Endothelial cell of umbilical vein (primary cell): ENCODE measurements at regions not wholly inside any gene's neighbourhood (a gene's known extent, or its start where the extent isn't known, plus 50 kb on each side); places are given as distances from the start of the nearest gene placed in this dataset.

Experiments used
- BruUV-seq: library from RNA; stranded (reverse); fragments of 400-500 nt; replicated peaks from 2 replicates; lab custom pipeline; 2021; lab: Mats Ljungman, UMichigan
- CTCF ChIA-PET: fragments of 300-600, 350-600 bp; sonication (Branson Sonifier 250); formaldehyde crosslinking; loops from one replicate; lab custom pipeline; 2021; ENCODE audit warnings: antibody characterized with exemption, inconsistent platforms; lab: Charles Lee
- POLR2A ChIA-PET: fragments of 300-600, 350-600 bp; sonication (Branson Sonifier 250); formaldehyde crosslinking; loops from one replicate; lab custom pipeline; 2021; ENCODE audit warnings: antibody characterized with exemption, inconsistent platforms; lab: Charles Lee
- DNase-seq: peaks from one replicate; pipeline ENCODE4 v3.0.0-alpha.2; 2011; ENCODE audit warnings: low read depth, low spot score
- FAIRE-seq: peaks from 2 replicates; lab custom pipeline; 2011; peaks lifted over from hg19 to GRCh38; lab: Jason Lieb, UNC
- H2AFZ ChIP-seq: 2 replicates; pipeline ENCODE4 v1.6.0; 2012; ENCODE audit warnings: low read depth, low read length, control low read depth, inconsistent platforms
- H3K27ac ChIP-seq: 2 replicates; pipeline ENCODE4 v1.5.1; 2011; ENCODE audit warnings: low read depth, mild to moderate bottlenecking, control low read depth, low read length, moderate library complexity; ENCODE audit not compliant: insufficient read depth
- H3K27me3 ChIP-seq, 2 experiments: 2 replicates each; pipeline versions ENCODE4 v1.6.0 to v1.6.1; 2011; ENCODE audit warnings: low read length in 2 of 2, mixed read lengths in 1 of 2; ENCODE audit not compliant: control insufficient read depth in 2 of 2, insufficient read depth in 2 of 2
- H3K36me3 ChIP-seq, 2 experiments: 2 replicates in 1 of 2; 3 replicates in 1 of 2; pipeline ENCODE4 v1.5.1; 2011; ENCODE audit warnings: low read length in 2 of 2, mild to moderate bottlenecking in 1 of 2, moderate library complexity in 1 of 2; ENCODE audit not compliant: control insufficient read depth in 2 of 2, insufficient read depth in 2 of 2; ENCODE audit errors: extremely low read depth in 1 of 2
- H3K4me1 ChIP-seq: 3 replicates; pipeline ENCODE4 v1.5.1; 2011; ENCODE audit warnings: mild to moderate bottlenecking, low read length; ENCODE audit not compliant: control insufficient read depth, insufficient read depth; ENCODE audit errors: extremely low read depth
- H3K4me2 ChIP-seq: 2 replicates; pipeline ENCODE4 v1.6.1; 2011; ENCODE audit warnings: low read length, control low read depth, mixed read lengths; ENCODE audit not compliant: insufficient read depth
- H3K4me3 ChIP-seq, 3 experiments: fragments of 200-600 bp in 1 of 3; sonication (generic), shearing (Covaris generic) in 1 of 3; replicated peaks in 1 of 3; 2 replicates each; pipeline ENCODE4 v1.5.1; 2011 to 2016; ENCODE audit warnings: control low read depth in 3 of 3, low read length in 3 of 3, mild to moderate bottlenecking in 2 of 3, inconsistent platforms in 1 of 3, low read depth in 1 of 3, moderate library complexity in 1 of 3; ENCODE audit not compliant: insufficient read depth in 1 of 3
- H3K79me2 ChIP-seq: 2 replicates; pipeline ENCODE4 v1.6.0; 2012; ENCODE audit warnings: low read length, inconsistent platforms; ENCODE audit not compliant: control insufficient read depth, insufficient read depth
- H3K9ac ChIP-seq: replicated peaks from 2 replicates; pipeline ENCODE3; 2011; ENCODE audit warnings: low read length, control low read depth; ENCODE audit not compliant: insufficient read depth; ENCODE audit errors: extremely low read depth
- H3K9me1 ChIP-seq: replicated peaks from 3 replicates; pipeline ENCODE4 v1.6.0; 2011; ENCODE audit warnings: mild to moderate bottlenecking, low read length; ENCODE audit not compliant: control insufficient read depth, insufficient read depth; ENCODE audit errors: extremely low read depth
- H3K9me3 ChIP-seq: replicated peaks from 2 replicates; pipeline ENCODE4 v1.5.1; 2012; ENCODE audit warnings: low read length, inconsistent platforms; ENCODE audit not compliant: control insufficient read depth, insufficient read depth
- H4K20me1 ChIP-seq: replicated peaks from 2 replicates; pipeline ENCODE3; 2011; ENCODE audit warnings: mild to moderate bottlenecking, low read length; ENCODE audit not compliant: control insufficient read depth, insufficient read depth; ENCODE audit errors: extremely low read depth
- CTCF ChIP-seq, 2 donors: IDR thresholded peaks; 1 replicate in 1 of 2; 2 replicates in 1 of 2; pipeline ENCODE4 v1.5.1; 2011; ENCODE audit warnings: low read length in 2 of 2, mild to moderate bottlenecking in 2 of 2, moderate library complexity in 2 of 2, control low read depth in 1 of 2, inconsistent platforms in 1 of 2, low read depth in 1 of 2; ENCODE audit not compliant: insufficient read depth in 1 of 2; ENCODE audit errors: extremely low read depth in 1 of 2
- EZH2 ChIP-seq: IDR thresholded peaks from 2 replicates; pipeline ENCODE4 v1.6.1; 2012; ENCODE audit warnings: borderline replicate concordance, low read depth, mild to moderate bottlenecking, moderate library complexity, low read length, inconsistent platforms; ENCODE audit not compliant: severe bottlenecking
- FOS ChIP-seq: IDR thresholded peaks from 2 replicates; pipeline ENCODE4 v1.6.1; 2011; ENCODE audit warnings: mild to moderate bottlenecking, low read length, moderate library complexity, borderline replicate concordance; ENCODE audit not compliant: insufficient read depth
- GATA2 ChIP-seq: IDR thresholded peaks from 2 replicates; pipeline ENCODE4 v1.7.0; 2011; ENCODE audit warnings: low read depth, mild to moderate bottlenecking, moderate library complexity, mixed read lengths, low read length; ENCODE audit not compliant: insufficient read length, insufficient read depth
- JUN ChIP-seq: IDR thresholded peaks from 2 replicates; pipeline ENCODE4 v1.6.1; 2011; ENCODE audit warnings: borderline replicate concordance, low read depth; ENCODE audit not compliant: insufficient read length, insufficient read depth
- MAX ChIP-seq: IDR thresholded peaks from 2 replicates; pipeline ENCODE4 v1.6.1; 2011; ENCODE audit not compliant: insufficient read depth, insufficient read length
- MYC ChIP-seq: IDR thresholded peaks from one replicate; pipeline ENCODE4 v1.6.1; 2011; ENCODE audit warnings: mild to moderate bottlenecking, low read depth, low read length
- POLR2A ChIP-seq: IDR thresholded peaks from 2 replicates; pipeline ENCODE4 v1.6.1; 2012; ENCODE audit warnings: low read depth, mild to moderate bottlenecking, control low read depth, low read length
- POLR2AphosphoS5 ChIP-seq: IDR thresholded peaks from 2 replicates; pipeline ENCODE4 v1.6.1; 2012; ENCODE audit warnings: low read depth, mild to moderate bottlenecking, control low read depth, low read length, moderate library complexity; ENCODE audit not compliant: insufficient read depth
- dilution Hi-C: fragments of 300-500 bp; cut with MboI; formaldehyde crosslinking; loops from one replicate; pipeline ENCODE4 v1.15.0; 2019; ENCODE audit warnings: low sequenced_read_pairs; ENCODE audit not compliant: extremely low pct_ligation_motif_present
- intact Hi-C: fragments of 100-400 bp; cut with micrococcal nuclease; formaldehyde crosslinking; loops from one replicate; pipeline ENCODE4 v1.10.0; 2022

GRCh38 chr13:97809576-97809975 lies 143.9 kb upstream of the IPO5 start:
- DNase-seq (no peak), FAIRE-seq (no peak)
- H3K27ac ChIP-seq, result no peak overlapping the region
- H3K4me3 ChIP-seq, result no peak overlapping the region
- POLR2A ChIA-PET, result no interaction called here
- dilution Hi-C loops, result no loop called here
- H4K20me1 ChIP-seq, result no peaks in the 10 kb centered on the region
- H3K79me2 ChIP-seq, result no peaks in the 10 kb centered on the region
- H2AFZ ChIP-seq, result no peak overlapping the region
- H3K9me3 ChIP-seq, result no peaks in the 10 kb centered on the region
- no peaks in the 10 kb centered on the region for H3K4me1 ChIP-seq
- no peaks in the 10 kb centered on the region for H3K9me1 ChIP-seq
- peaks cover 7% of the 10 kb centered on the region in 2 experiments for H3K27me3 ChIP-seq
- intact Hi-C loops, result no loop called here
- CTCF ChIA-PET, result interaction anchor here (0.5 to 2.1 kb wide), 5 partner anchors 9 to 792 kb away, joined by 3 to 14 read pairs (median 4); no protein-coding TSS in a partner anchor
- no TSS peak for BruUV-seq
- no peaks in the 10 kb centered on the region for H3K36me3 ChIP-seq
- H3K4me2 ChIP-seq, result no peak overlapping the region
- no peak overlapping the region for H3K9ac ChIP-seq
- TF ChIP-seq JUN, result no peak
- no peak for TF ChIP-seq GATA2
- no peak for TF ChIP-seq POLR2AphosphoS5
- no peak for TF ChIP-seq FOS
- no peak for TF ChIP-seq MAX
- no peak for TF ChIP-seq POLR2A
- TF ChIP-seq CTCF (IDR thresholded peaks at IDR 0.05; ENCODE audit: extremely low read depth in 1 of 2, insufficient read depth in 1 of 2, low read depth in 1 of 2, low read length in 2 of 2), result no peak
- no peak for TF ChIP-seq EZH2
- TF ChIP-seq MYC, result no peak
